Mesenchymal stem cell (in vitro differentiated cells and primary cell): ENCODE measurements at regions not wholly inside any gene's neighbourhood (a gene's known extent, or its start where the extent isn't known, plus 50 kb on each side); places are given as distances from the start of the nearest gene placed in this dataset.

ENCODE experiments used
- DNase-seq: peaks from one replicate; pipeline ENCODE4 v3.0.0-alpha.2; 2013
- H2AFZ ChIP-seq: one replicate; pipeline ENCODE4 v1.6.1; 2013; ENCODE audit warnings: low read depth, mild to moderate bottlenecking, control low read depth, inconsistent platforms, low read length, moderate library complexity
- H2AK5ac ChIP-seq: 2 replicates; pipeline ENCODE4 v1.6.1; 2013; ENCODE audit warnings: low read length, moderate library complexity, mild to moderate bottlenecking, inconsistent platforms; ENCODE audit not compliant: severe bottlenecking
- H2BK120ac ChIP-seq: one replicate; pipeline ENCODE4 v1.6.1; 2013; ENCODE audit warnings: low read depth, mild to moderate bottlenecking, inconsistent platforms, low read length, moderate library complexity
- H2BK12ac ChIP-seq, 2 experiments: one replicate each; pipeline ENCODE4 v1.6.1; 2013; ENCODE audit warnings: inconsistent platforms in 2 of 2, low read length in 2 of 2, mild to moderate bottlenecking in 2 of 2, moderate library complexity in 2 of 2, control low read depth in 1 of 2
- H2BK15ac ChIP-seq: one replicate; pipeline ENCODE4 v1.6.1; 2013; ENCODE audit warnings: mild to moderate bottlenecking, low read depth, inconsistent platforms; ENCODE audit not compliant: poor library complexity, severe bottlenecking
- H2BK5ac ChIP-seq: 2 replicates; pipeline ENCODE4 v1.6.1; 2013; ENCODE audit warnings: low read depth, mild to moderate bottlenecking, low read length, control low read depth, inconsistent platforms; ENCODE audit not compliant: poor library complexity, severe bottlenecking
- H3K14ac ChIP-seq, 2 experiments: one replicate each; pipeline ENCODE4 v1.6.1; 2013; ENCODE audit warnings: inconsistent platforms in 2 of 2, low read length in 2 of 2, control low read depth in 1 of 2, mild to moderate bottlenecking in 1 of 2, moderate library complexity in 1 of 2
- H3K18ac ChIP-seq, 2 experiments: one replicate each; pipeline ENCODE4 v1.6.1; 2013; ENCODE audit warnings: inconsistent platforms in 2 of 2, low read length in 2 of 2, control low read depth in 1 of 2, low read depth in 1 of 2, mild to moderate bottlenecking in 1 of 2
- H3K23ac ChIP-seq, 2 experiments: one replicate each; pipeline ENCODE4 v1.6.1; 2013; ENCODE audit warnings: inconsistent platforms in 2 of 2, low read length in 2 of 2, mild to moderate bottlenecking in 2 of 2, moderate library complexity in 2 of 2, control low read depth in 1 of 2
- H3K27ac ChIP-seq: 2 replicates; pipeline ENCODE4 v1.5.1; 2013; ENCODE audit warnings: mild to moderate bottlenecking, moderate library complexity, low read length, control low read depth, inconsistent platforms; ENCODE audit not compliant: poor library complexity, severe bottlenecking
- H3K27me3 ChIP-seq, 2 experiments: 2 replicates each; pipeline versions ENCODE4 v1.6.1 to v1.7.0; 2013; ENCODE audit warnings: low read length in 2 of 2, mild to moderate bottlenecking in 2 of 2, moderate library complexity in 2 of 2, control low read depth in 1 of 2, inconsistent platforms in 1 of 2; ENCODE audit not compliant: control insufficient read depth in 1 of 2, insufficient read depth in 1 of 2
- H3K36me3 ChIP-seq, 2 experiments: 2 replicates each; pipeline versions ENCODE4 v1.6.1 to v1.7.0; 2013; ENCODE audit warnings: low read length in 2 of 2, control low read depth in 1 of 2, inconsistent platforms in 1 of 2, low read depth in 1 of 2, mild to moderate bottlenecking in 1 of 2; ENCODE audit not compliant: insufficient read depth in 2 of 2, control insufficient read depth in 1 of 2
- H3K4ac ChIP-seq, 2 experiments: one replicate each; pipeline ENCODE4 v1.6.1; 2013; ENCODE audit warnings: inconsistent platforms in 2 of 2, low read length in 2 of 2, mild to moderate bottlenecking in 2 of 2, moderate library complexity in 2 of 2, control low read depth in 1 of 2, low read depth in 1 of 2
- H3K4me1 ChIP-seq: 2 replicates; pipeline ENCODE4 v1.6.1; 2013; ENCODE audit warnings: low read depth, low read length, control low read depth; ENCODE audit not compliant: control insufficient read depth, insufficient read depth
- H3K4me2 ChIP-seq: 2 replicates; pipeline ENCODE4 v1.6.1; 2013; ENCODE audit warnings: low read length, mild to moderate bottlenecking, inconsistent platforms; ENCODE audit not compliant: poor library complexity, severe bottlenecking
- H3K4me3 ChIP-seq, 2 experiments: 2 replicates each; pipeline versions ENCODE4 v1.5.1 to v1.7.0; 2013; ENCODE audit warnings: low read length in 2 of 2, mild to moderate bottlenecking in 2 of 2, control low read depth in 1 of 2, low read depth in 1 of 2; ENCODE audit not compliant: insufficient read depth in 1 of 2
- H3K79me1 ChIP-seq: replicated peaks from 2 replicates; pipeline ENCODE4 v1.6.1; 2013; ENCODE audit warnings: mild to moderate bottlenecking, control low read depth, low read length, inconsistent platforms; ENCODE audit not compliant: poor library complexity, severe bottlenecking
- H3K9ac ChIP-seq: 2 replicates; pipeline ENCODE4 v1.7.0; 2013; ENCODE audit warnings: mild to moderate bottlenecking, low read length, moderate library complexity
- H3K9me3 ChIP-seq: 2 replicates; pipeline ENCODE4 v1.7.0; 2013; ENCODE audit warnings: mild to moderate bottlenecking, low read length; ENCODE audit not compliant: control insufficient read depth
- H4K8ac ChIP-seq: one replicate; pipeline ENCODE4 v1.6.1; 2013; ENCODE audit warnings: inconsistent platforms, mild to moderate bottlenecking, low read length, moderate library complexity
- H4K91ac ChIP-seq: one replicate; pipeline ENCODE4 v1.6.1; 2013; ENCODE audit warnings: mild to moderate bottlenecking, low read length, inconsistent platforms
- WGBS: methylation state at CpG from one replicate; pipeline ENCODE4 v1.1.7; 2013; ENCODE audit warnings: mixed read lengths; 5-methylcytosine and 5-hydroxymethylcytosine counted together

GRCh38 chr16:26701243-26701886, 365.4 kb upstream of the C16orf82 start:
- Histone ChIP-seq H3K27me3 (no peaks in the 10 kb centered on the region), H3K23ac (no peak overlapping the region), H3K4me3 (no peak overlapping the region), H3K9ac (no peak overlapping the region), H2BK120ac (no peak overlapping the region), H3K18ac (no peak overlapping the region), H3K9me3 (peaks cover 4% of the 10 kb centered on the region), H4K8ac (no peak overlapping the region), H3K27ac (no peak overlapping the region), H3K14ac (no peak overlapping the region), H3K4me1 (no peaks in the 10 kb centered on the region), H3K4ac (no peak overlapping the region), H2BK12ac (no peak overlapping the region), H3K4me2 (no peak overlapping the region), H4K91ac (no peak overlapping the region), H3K79me1 (no peaks in the 10 kb centered on the region), H2BK5ac (no peak overlapping the region), H2AFZ (no peak overlapping the region), H2AK5ac (no peak overlapping the region), H2BK15ac (no peak overlapping the region), H3K36me3 (no peaks in the 10 kb centered on the region)
- DNase-seq, result no peak
- 86% methylated on average over 2 of the region's 3 CpGs for WGBS

- 23% methylated on average over 1 of the region's 1 CpG for WGBS
- H3K4me1 ChIP-seq, result no peaks in the 10 kb centered on the region
- no peak overlapping the region for H3K18ac ChIP-seq
- H3K23ac ChIP-seq, result no peak overlapping the region
- H2BK12ac ChIP-seq, result no peak overlapping the region
- no peak overlapping the region for H2AFZ ChIP-seq
- H4K91ac ChIP-seq, result no peak overlapping the region
- no peaks in the 10 kb centered on the region for H3K9me3 ChIP-seq
- H3K79me1 ChIP-seq, result no peaks in the 10 kb centered on the region
- no peak overlapping the region for H2BK15ac ChIP-seq
- H3K14ac ChIP-seq, result no peak overlapping the region
- no peak overlapping the region for H3K9ac ChIP-seq
- no peaks in the 10 kb centered on the region for H3K27me3 ChIP-seq
- H4K8ac ChIP-seq, result no peak overlapping the region
- no peak overlapping the region for H2BK5ac ChIP-seq
- H3K27ac ChIP-seq, result no peak overlapping the region
- no peaks in the 10 kb centered on the region for H3K36me3 ChIP-seq
- no peak overlapping the region for H3K4me2 ChIP-seq
- H2AK5ac ChIP-seq, result no peak overlapping the region
- H3K4me3 ChIP-seq, result no peak overlapping the region
- DNase-seq, result no peak
- no peak overlapping the region for H3K4ac ChIP-seq
- no peak overlapping the region for H2BK120ac ChIP-seq
Observed at GRCh38 chr16:26705346-26705745, 361.4 kb upstream of the C16orf82 start.

DNA sequence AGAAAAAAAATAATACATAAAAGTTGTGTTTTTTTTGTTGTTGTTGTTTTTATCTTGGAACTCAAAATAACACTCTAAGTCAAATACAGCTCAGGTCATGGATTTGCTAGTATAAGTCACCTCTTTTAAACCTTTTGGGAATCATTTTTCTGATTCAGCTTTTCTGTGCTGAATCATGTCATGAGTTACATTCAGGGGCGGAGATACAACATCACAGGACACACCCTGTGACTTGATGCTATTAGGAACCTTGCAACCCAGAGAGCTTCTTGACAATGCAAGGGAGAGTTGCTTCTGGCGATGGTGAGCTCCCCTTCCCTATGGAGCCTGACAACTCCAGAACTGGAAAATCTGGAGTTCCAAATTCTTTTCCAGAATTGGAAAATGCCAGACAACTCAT, 358.3 kb upstream of the C16orf82 start:
- Histone ChIP-seq H3K4ac (no peak overlapping the region), H3K9ac (no peak overlapping the region), H2AK5ac (no peak overlapping the region), H3K4me2 (no peak overlapping the region), H3K4me3 (no peak overlapping the region), H3K9me3 (no peaks in the 10 kb centered on the region), H3K23ac (no peak overlapping the region), H3K79me1 (no peaks in the 10 kb centered on the region), H3K27me3 (no peaks in the 10 kb centered on the region), H3K4me1 (no peaks in the 10 kb centered on the region), H3K36me3 (no peaks in the 10 kb centered on the region), H2BK5ac (no peak overlapping the region), H2AFZ (no peak overlapping the region), H4K8ac (no peak overlapping the region), H3K18ac (no peak overlapping the region), H2BK12ac (no peak overlapping the region), H3K14ac (no peak overlapping the region), H2BK120ac (no peak overlapping the region), H4K91ac (no peak overlapping the region), H3K27ac (no peak overlapping the region), H2BK15ac (no peak overlapping the region)
- WGBS, result 76% methylated on average over 2 of the region's 2 CpGs
- no peak for DNase-seq

- Histone ChIP-seq H3K36me3 (no peaks in the 10 kb centered on the region), H3K79me1 (no peaks in the 10 kb centered on the region), H3K14ac (no peak overlapping the region), H3K27ac (no peak overlapping the region), H4K91ac (no peak overlapping the region), H2BK5ac (no peak overlapping the region), H3K4ac (no peak overlapping the region), H4K8ac (no peak overlapping the region), H3K4me3 (no peak overlapping the region), H3K27me3 (no peaks in the 10 kb centered on the region), H2AK5ac (no peak overlapping the region), H2BK12ac (no peak overlapping the region), H2BK120ac (no peak overlapping the region), H3K9me3 (no peaks in the 10 kb centered on the region), H3K4me2 (no peak overlapping the region), H3K18ac (no peak overlapping the region), H3K4me1 (no peaks in the 10 kb centered on the region), H3K23ac (no peak overlapping the region), H2BK15ac (no peak overlapping the region), H3K9ac (no peak overlapping the region), H2AFZ (no peak overlapping the region)
- 64% methylated on average over 4 of the region's 6 CpGs for WGBS
- no peak for DNase-seq
Observed at GRCh38 chr16:26709175-26709574, 357.6 kb upstream of the C16orf82 start.
